PC-3 (cell line): ENCODE measurements at regions not wholly inside any gene's neighbourhood (a gene's known extent, or its start where the extent isn't known, plus 50 kb on each side); places are given as distances from the start of the nearest gene placed in this dataset.

Source experiments
- ATAC-seq: fragments of 200-7000 bp; cut with Tn5 transposase; 2 replicates; pipeline ENCODE4 v1.9.1; 2020; ENCODE audit warnings: mild to moderate bottlenecking, moderate library complexity
- BruUV-seq: library from RNA; stranded (reverse); fragments of 400-500 nt; replicated peaks from 2 replicates; lab custom pipeline; 2021; lab: Mats Ljungman, UMichigan
- CTCF ChIA-PET: fragments of 300-600 bp; sonication (Branson Sonifier 250); formaldehyde crosslinking; loops from one replicate; lab custom pipeline; 2022; ENCODE audit warnings: antibody characterized with exemption; lab: Charles Lee
- POLR2A ChIA-PET: fragments of 300-600 bp; sonication (Branson Sonifier 250); formaldehyde crosslinking; loops from one replicate; lab custom pipeline; 2022; ENCODE audit warnings: antibody characterized with exemption; ENCODE audit not compliant: unreplicated experiment; lab: Charles Lee
- DNase-seq: peaks from one replicate; pipeline ENCODE4 v3.0.0-alpha.2; 2015
- H2AFZ ChIP-seq: fragments of 300-600 bp; sonication (generic); 2 replicates; pipeline ENCODE4 v1.6.0; 2016; ENCODE audit warnings: antibody characterized with exemption, low read length
- H3F3A ChIP-seq: fragments of 300-600 bp; sonication (generic); one replicate; pipeline ENCODE4 v1.6.0; 2017; ENCODE audit warnings: antibody characterized with exemption, low read length, control low read depth, mild to moderate bottlenecking; ENCODE audit not compliant: unreplicated experiment
- H3K27ac ChIP-seq: fragments of 300-600 bp; sonication (generic); 2 replicates; pipeline ENCODE4 v1.5.1; 2016; ENCODE audit warnings: mild to moderate bottlenecking, low read length
- H3K27me3 ChIP-seq: fragments of 300-600 bp; sonication (generic); 2 replicates; pipeline ENCODE4 v1.6.1; 2016; ENCODE audit warnings: low read length, mixed read lengths
- H3K36me3 ChIP-seq: fragments of 300-600 bp; sonication (generic); 2 replicates; pipeline ENCODE4 v1.6.1; 2016; ENCODE audit warnings: low read depth, mixed run types, low read length, mixed read lengths
- H3K4me1 ChIP-seq: fragments of 300-600 bp; sonication (generic); 2 replicates; pipeline ENCODE4 v1.5.1; 2016; ENCODE audit warnings: low read length; ENCODE audit not compliant: insufficient read depth
- H3K4me2 ChIP-seq: fragments of 300-600 bp; sonication (generic); 2 replicates; pipeline ENCODE4 v1.6.0; 2016; ENCODE audit warnings: low read length
- H3K4me3 ChIP-seq: fragments of 300-600 bp; sonication (generic); 2 replicates; pipeline ENCODE4 v1.5.1; 2016; ENCODE audit warnings: mild to moderate bottlenecking, low read length, mixed read lengths
- H3K79me2 ChIP-seq: fragments of 300-600 bp; sonication (generic); 2 replicates; pipeline ENCODE4 v1.6.1; 2017; ENCODE audit warnings: low read length, mixed read lengths
- H3K9ac ChIP-seq: fragments of 300-600 bp; sonication (generic); 2 replicates; pipeline ENCODE4 v1.6.0; 2016; ENCODE audit warnings: mild to moderate bottlenecking, low read length
- H3K9me2 ChIP-seq: fragments of 300-600 bp; sonication (generic); replicated peaks from 2 replicates; pipeline ENCODE4 v1.6.1; 2016; ENCODE audit warnings: mixed run types, low read length, mixed read lengths
- H3K9me3 ChIP-seq: fragments of 300-600 bp; sonication (generic); 2 replicates; pipeline ENCODE4 v1.6.1; 2016; ENCODE audit warnings: low read length, mixed read lengths
- H4K20me1 ChIP-seq: fragments of 300-600 bp; sonication (generic); 2 replicates; pipeline ENCODE4 v1.6.1; 2016; ENCODE audit warnings: low read length, mixed read lengths
- CTCF ChIP-seq: fragments of 300-600 bp; sonication (generic); conservative IDR thresholded peaks from 2 replicates; pipeline ENCODE4 v1.5.1; 2017; ENCODE audit warnings: antibody characterized with exemption, low read depth, mild to moderate bottlenecking, low read length
- EZH2 ChIP-seq: fragments of 300-600 bp; sonication (generic); IDR thresholded peaks from one replicate; pipeline ENCODE4 v1.6.1; 2017; ENCODE audit warnings: antibody characterized with exemption, mild to moderate bottlenecking, low read length; ENCODE audit not compliant: unreplicated experiment
- EZH2phosphoT487 ChIP-seq: fragments of 300-600 bp; sonication (generic); IDR thresholded peaks from 2 replicates; pipeline ENCODE4 v1.6.1; 2018; ENCODE audit warnings: mild to moderate bottlenecking, antibody characterized with exemption, low read length, borderline replicate concordance
- intact Hi-C: fragments of 100-400 bp; cut with micrococcal nuclease; formaldehyde crosslinking; loops from 2 replicates; pipeline ENCODE4 v1.9.0; 2023

- Histone ChIP-seq H4K20me1 (no peaks in the 10 kb centered on the region), H3K36me3 (no peaks in the 10 kb centered on the region), H3K27ac (no peak overlapping the region), H3K79me2 (no peaks in the 10 kb centered on the region), H3K4me1 (no peaks in the 10 kb centered on the region), H3K9me2 (no peaks in the 10 kb centered on the region), H2AFZ (no peak overlapping the region), H3K27me3 (peaks cover 35% of the 10 kb centered on the region), H3K9ac (no peak overlapping the region), H3K4me2 (no peak overlapping the region), H3K4me3 (no peak overlapping the region), H3F3A (no peaks in the 10 kb centered on the region), H3K9me3 (no peaks in the 10 kb centered on the region)
- ATAC-seq (no peak), DNase-seq (no peak)
- BruUV-seq = no TSS peak
- ChIA-PET CTCF (no interaction called here), POLR2A (no interaction called here)
- intact Hi-C loops = no loop called here
- TF ChIP-seq CTCF (no peak), EZH2 (no peak), EZH2phosphoT487 (no peak)
These were observed 51.2 kb upstream of the GPR31 start for GRCh38 chr6:167208819-167209576.

DNA sequence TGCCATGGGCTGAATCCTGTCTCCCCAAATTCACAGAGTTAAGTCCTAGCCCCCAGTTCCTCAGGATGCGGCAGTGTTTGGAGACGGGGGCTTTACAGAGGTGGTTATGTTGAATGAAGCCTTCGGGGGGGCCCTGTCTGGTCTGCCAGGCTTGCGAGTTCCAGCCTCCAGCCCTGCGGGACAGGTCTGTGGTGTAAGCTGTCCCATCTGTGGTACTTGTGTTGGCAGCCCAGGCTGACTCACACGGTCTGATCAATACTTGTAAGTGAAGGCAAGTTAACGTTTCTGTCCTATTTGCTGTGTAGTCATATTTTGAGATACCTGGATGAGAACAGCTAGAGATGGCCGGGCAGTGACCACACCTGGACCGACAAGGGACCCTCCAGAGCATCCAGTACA lies 51.8 kb upstream of the GPR31 start:
- no peaks in the 10 kb centered on the region for H3K9me2 ChIP-seq
- POLR2A ChIA-PET = no interaction called here
- DNase-seq (no peak), ATAC-seq (no peak)
- H3K9me3 ChIP-seq = no peaks in the 10 kb centered on the region
- H3K4me1 ChIP-seq = no peaks in the 10 kb centered on the region
- H3K4me3 ChIP-seq = no peak overlapping the region
- intact Hi-C loops = no loop called here
- H3K27me3 ChIP-seq = peaks cover 35% of the 10 kb centered on the region
- no peaks in the 10 kb centered on the region for H3K36me3 ChIP-seq
- CTCF ChIA-PET = no interaction called here
- no peak overlapping the region for H2AFZ ChIP-seq
- H3K9ac ChIP-seq = no peak overlapping the region
- no TSS peak for BruUV-seq
- no peak overlapping the region for H3K27ac ChIP-seq
- TF ChIP-seq EZH2phosphoT487 (no peak), CTCF (no peak), EZH2 (no peak)
- no peaks in the 10 kb centered on the region for H3K79me2 ChIP-seq
- no peak overlapping the region for H3K4me2 ChIP-seq
- no peaks in the 10 kb centered on the region for H4K20me1 ChIP-seq
- no peaks in the 10 kb centered on the region for H3F3A ChIP-seq
